HG03103 (cell line): ENCODE measurements at regions not wholly inside any gene's neighbourhood (a gene's known extent, or its start where the extent isn't known, plus 50 kb on each side); places are given as distances from the start of the nearest gene placed in this dataset.

Source experiments
- ATAC-seq: cut with Tn5 transposase; IDR thresholded peaks from one replicate; pipeline ENCODE4 v1.9.1; 2021; ENCODE audit warnings: low read depth; ENCODE audit not compliant: unreplicated experiment

DNA sequence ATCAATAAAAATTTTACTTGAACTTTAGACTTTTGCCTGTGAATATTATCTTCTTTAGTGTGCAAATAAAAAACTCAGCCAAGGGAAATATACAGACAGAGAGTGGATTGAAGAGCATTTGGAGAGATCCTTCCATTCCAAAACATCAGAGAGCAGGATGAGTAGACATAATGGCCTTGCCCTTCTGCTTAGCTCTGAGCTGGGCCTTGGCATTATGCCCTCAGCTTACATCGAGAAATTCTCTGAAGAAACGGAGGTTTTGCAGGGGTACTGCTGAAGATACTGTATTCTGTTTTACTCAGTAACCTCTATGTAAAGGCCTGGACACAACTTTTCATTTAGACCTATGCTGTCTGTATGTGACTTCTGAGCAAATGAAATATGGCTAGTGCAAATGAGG lies 317.4 kb downstream of the STIM2 start:
- ATAC-seq = no peak

DNA sequence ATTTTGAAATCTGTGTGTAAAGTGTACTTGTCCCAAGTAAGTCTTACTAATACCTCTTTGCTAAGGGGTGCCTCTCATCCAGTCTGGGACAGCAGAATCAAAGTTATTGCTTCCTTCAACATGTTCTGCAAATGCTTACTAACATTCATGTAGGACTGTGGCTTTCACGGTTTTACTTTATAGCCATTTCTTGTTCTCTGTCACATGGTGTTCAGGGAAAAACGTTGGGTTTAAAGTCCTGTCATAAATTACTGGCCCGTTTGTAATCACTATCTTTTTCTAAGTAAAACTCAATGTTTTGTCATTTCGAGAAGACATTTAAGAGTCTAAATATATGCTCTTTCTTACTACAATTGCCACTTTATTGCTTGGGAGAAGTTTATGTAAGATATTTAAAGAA lies 321.1 kb downstream of the STIM2 start:
- ATAC-seq = no peak

GRCh38 chr4:27182211-27182610 lies 321.6 kb downstream of the STIM2 start:
- ATAC-seq = no peak

GRCh38 chr4:27184508-27185155 lies 324.0 kb downstream of the STIM2 start:
- no peak for ATAC-seq

DNA sequence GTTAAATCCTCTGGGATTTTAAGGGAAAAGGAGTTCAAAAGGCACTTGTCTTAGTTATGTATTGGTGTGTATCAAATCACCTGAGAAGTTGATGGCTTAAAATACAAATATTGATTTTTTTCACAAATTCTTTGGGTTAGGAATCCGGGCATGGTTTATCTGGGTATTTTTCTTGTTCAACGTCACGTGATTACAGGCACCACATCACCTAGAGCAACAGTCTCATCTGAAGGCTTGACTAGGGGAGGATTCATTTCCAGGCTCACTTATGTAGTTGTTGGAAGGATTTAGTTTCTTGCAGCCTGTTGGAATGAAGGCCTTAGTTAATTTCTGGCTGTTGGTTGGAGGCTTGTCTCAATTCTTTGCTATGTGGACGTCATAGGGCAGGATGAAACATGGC lies 326.1 kb downstream of the STIM2 start:
- ATAC-seq = no peak

DNA sequence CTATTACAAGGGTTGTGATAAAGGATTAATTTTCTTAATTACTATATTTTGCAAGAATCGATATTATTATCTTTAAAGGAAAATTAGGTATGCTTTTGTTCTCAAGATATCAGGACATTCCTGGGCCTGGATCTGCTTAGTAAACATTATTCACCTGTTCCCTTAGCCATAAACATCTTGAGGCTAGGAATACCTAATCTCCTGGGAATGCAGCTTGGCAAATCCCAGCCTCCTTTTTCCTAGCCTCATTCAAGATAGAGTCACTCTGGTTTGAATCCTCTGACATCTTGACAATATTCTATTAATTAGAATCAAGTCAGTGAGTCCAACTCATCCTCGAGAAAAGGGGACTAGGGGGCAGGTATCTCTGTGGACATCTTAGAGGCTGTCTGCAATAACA lies 327.1 kb downstream of the STIM2 start:
- ATAC-seq = no peak

GRCh38 chr4:27189683-27190082 lies 329.0 kb downstream of the STIM2 start:
- ATAC-seq = no peak

DNA sequence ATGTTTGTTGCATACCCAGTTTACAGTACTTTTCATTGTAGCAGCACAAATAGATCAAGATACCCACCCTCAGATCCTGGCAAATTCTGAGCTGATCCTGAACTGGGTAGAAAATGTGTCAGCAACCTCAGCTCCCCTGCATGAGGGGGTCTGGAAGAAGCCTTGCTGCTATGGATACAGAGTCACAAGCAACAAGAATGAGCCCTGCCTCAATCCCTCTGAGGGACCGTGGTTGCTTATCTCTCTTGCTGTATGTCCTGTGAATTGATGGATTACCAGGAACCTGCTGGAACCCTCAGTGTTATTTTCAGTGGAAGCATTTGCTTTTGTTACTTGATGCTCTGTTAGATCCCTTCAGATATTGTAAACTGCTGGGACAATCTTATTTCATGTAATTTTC lies 331.0 kb downstream of the STIM2 start:
- ATAC-seq = no peak

DNA sequence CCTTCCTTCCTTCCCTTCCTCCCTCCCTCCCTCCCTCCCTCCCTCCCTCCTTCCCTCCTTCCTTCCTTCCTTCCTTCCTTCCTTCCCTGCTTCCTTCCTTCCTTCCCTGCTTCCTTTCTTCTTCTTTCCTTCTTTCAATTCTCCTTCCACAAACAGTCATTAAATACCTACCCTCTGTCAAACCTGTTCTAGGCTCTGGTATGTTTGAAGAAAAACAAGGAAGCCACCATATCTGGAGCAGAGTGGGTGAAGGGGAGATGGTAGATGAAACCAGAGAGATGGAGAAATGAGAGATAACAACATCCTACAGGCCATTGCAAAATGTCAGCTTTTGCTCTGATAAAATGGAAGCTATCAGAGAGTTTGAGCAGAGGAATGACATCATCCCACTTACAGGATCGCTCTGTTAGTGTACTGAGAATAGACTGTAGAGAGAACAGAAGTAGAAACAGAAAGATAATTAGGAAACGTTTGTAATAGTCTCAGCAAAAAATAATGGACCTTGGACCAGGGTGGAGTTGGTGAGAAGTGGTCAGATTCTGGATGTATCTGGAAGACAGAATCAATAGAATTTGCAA lies 334.0 kb downstream of the STIM2 start:
- no peak for ATAC-seq

DNA sequence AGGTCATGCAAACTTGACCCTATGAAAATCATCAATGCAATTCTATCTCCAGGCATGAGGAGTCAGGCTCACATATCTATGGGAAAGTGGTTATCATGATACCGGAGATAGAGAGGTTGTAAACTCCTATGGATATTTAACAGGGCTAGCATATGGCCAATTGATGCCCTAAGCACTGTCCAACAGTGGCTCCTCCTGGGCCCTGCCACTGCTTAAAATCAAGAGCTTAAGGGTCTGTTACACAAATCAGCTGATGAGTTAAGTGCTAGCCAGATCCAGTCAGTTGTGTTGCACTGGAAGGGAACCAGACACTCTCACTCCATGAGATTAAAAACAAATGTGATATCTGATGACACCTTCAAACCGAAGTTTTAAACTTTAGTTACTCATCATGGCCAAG lies 337.6 kb downstream of the STIM2 start:
- no peak for ATAC-seq

GRCh38 chr4:27198971-27199370 lies 338.3 kb downstream of the STIM2 start:
- no peak for ATAC-seq

- no peak for ATAC-seq
Observed at GRCh38 chr4:27206009-27206408, 345.4 kb downstream of the STIM2 start.

DNA sequence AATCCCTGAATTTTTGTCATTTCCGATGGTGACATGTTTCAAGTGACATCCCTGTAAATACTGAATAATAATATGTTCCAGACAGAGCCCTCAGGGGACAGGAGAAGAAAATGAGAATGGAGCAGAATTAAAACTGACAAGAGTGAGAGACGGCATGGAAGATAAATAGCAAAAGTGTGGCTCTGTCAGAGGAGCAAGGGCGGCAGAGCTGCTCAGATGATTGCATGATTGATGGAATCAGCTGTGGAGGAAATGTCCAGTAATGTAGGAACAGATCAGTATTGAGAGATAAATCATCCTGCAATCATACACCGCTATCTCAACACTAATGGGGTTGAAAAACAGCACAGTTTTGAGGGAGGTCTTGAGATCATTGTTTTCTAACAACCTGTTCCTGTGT lies 350.3 kb downstream of the STIM2 start:
- ATAC-seq = no peak

GRCh38 chr4:27214010-27214409 lies 353.4 kb downstream of the STIM2 start:
- ATAC-seq = no peak

DNA sequence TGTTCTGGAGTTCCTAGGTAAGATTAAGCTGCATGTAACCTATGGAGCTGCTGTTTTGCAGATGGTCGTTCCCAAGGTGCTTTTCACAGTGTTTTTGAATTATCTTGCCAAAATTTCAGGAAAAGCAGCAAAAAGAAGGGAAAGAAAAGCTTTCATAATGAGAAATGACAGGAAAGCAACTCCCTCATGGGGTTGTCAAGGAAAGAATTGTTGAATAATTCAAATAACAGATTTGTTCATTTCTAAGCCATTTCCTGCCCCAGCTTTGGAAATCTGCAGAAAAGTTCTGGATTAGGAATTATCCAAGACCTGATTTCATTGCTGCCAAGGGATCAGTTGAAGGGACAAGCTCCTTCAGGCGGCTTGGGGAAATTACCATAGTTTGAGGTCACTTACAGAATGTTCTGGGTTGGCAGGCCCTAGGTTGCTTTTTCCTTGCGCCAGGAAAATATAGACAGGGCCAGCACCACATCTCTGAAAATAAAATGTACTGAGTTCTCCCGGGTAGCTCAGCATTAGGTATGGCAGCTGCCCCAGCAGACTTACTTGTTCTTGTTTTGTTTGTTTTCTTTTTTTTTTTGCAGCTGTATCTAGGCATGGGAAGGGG lies 354.7 kb downstream of the STIM2 start:
- ATAC-seq = no peak

- ATAC-seq = no peak
Observed at GRCh38 chr4:27217261-27217769, 356.7 kb downstream of the STIM2 start.

DNA sequence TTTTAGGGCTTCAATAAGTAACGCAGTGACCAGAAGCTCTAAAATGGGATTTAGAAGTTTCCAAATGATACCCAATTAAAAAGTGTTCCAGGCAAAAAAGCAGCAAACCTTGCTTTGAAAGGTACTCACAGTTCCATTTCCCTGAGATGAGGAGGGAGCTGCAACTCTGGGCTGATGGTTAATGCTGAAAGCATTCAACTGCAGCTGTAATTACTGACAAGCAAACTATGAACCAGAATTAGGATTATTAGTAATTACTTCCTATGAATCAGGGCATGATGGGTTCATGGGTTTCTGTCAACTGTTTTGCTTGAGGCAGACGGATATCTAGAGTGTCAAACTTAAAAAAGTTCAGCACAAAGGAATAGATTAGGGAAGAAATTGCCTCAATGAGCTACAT lies 357.4 kb downstream of the STIM2 start:
- no peak for ATAC-seq

GRCh38 chr4:27223326-27223725 lies 362.7 kb downstream of the STIM2 start:
- ATAC-seq = no peak

- ATAC-seq = no peak
Observed at GRCh38 chr4:27233531-27233930, 372.9 kb downstream of the STIM2 start.

GRCh38 chr4:27234306-27234899 lies 373.8 kb downstream of the STIM2 start:
- no peak for ATAC-seq

GRCh38 chr4:27239641-27240040 lies 379.0 kb downstream of the STIM2 start:
- no peak for ATAC-seq

- ATAC-seq = no peak
Observed at GRCh38 chr4:27242217-27242616, 381.6 kb downstream of the STIM2 start.
